T-helper 1 cell treated with Interleukin-12 subunit alpha and Interleukin-12 subunit beta and Interleukin-4 antibody, amounts not matched to agents 30 μg/mL and 1 μg/mL, for 36 hours (primary cell): ENCODE measurements at regions not wholly inside any gene's neighbourhood (a gene's known extent, or its start where the extent isn't known, plus 50 kb on each side); places are given as distances from the start of the nearest gene placed in this dataset.

Experiments used
- H3K27ac Mint-ChIP-seq: one replicate; pipeline ENCODE4 v1.8.0; 2021; ENCODE audit warnings: mild to moderate bottlenecking, mixed read lengths
- H3K27me3 Mint-ChIP-seq: one replicate; pipeline ENCODE4 v1.8.0; 2021; ENCODE audit warnings: low read depth, mixed read lengths
- H3K36me3 Mint-ChIP-seq: one replicate; pipeline ENCODE4 v1.8.0; 2021; ENCODE audit warnings: low read depth, mixed read lengths
- H3K4me1 Mint-ChIP-seq: one replicate; pipeline ENCODE4 v1.8.0; 2021; ENCODE audit warnings: low read depth, mixed read lengths
- H3K4me3 Mint-ChIP-seq: one replicate; pipeline ENCODE4 v1.8.0; 2021; ENCODE audit warnings: mild to moderate bottlenecking, moderate library complexity, mixed read lengths
- H3K9me3 Mint-ChIP-seq: one replicate; pipeline ENCODE4 v1.8.0; 2021; ENCODE audit warnings: mixed read lengths

DNA sequence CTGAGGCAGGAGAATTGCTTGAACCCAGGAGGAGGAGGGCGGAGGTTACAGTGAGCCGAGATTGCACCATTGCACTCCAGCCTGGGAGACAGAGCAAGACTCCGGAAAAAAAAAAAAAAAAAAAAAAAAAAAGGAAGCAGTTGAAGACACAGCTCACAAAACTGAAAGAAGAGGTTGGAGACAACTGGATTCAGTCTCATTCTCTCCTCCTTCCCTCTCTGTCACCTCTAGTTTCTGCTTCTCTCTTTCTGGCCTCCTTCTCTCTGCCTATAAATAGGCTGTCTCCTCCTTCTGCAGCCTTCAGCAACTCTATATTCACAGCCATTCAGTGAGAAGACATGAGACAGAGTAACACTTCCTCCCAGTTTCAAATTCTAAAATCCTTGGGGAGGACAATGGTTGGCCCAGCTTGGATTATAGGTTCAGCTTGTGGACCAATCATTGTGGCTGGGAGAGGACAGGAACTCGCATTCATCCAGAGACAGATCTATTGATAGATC, 125.6 kb upstream of the HABP2 start:
- Mint-ChIP-seq H3K36me3 (no peaks in the 10 kb centered on the region), H3K4me3 (no peak overlapping the region), H3K27me3 (peaks cover 9% of the 10 kb centered on the region), H3K9me3 (peaks cover 4% of the 10 kb centered on the region), H3K4me1 (no peaks in the 10 kb centered on the region), H3K27ac (no peak overlapping the region)

DNA sequence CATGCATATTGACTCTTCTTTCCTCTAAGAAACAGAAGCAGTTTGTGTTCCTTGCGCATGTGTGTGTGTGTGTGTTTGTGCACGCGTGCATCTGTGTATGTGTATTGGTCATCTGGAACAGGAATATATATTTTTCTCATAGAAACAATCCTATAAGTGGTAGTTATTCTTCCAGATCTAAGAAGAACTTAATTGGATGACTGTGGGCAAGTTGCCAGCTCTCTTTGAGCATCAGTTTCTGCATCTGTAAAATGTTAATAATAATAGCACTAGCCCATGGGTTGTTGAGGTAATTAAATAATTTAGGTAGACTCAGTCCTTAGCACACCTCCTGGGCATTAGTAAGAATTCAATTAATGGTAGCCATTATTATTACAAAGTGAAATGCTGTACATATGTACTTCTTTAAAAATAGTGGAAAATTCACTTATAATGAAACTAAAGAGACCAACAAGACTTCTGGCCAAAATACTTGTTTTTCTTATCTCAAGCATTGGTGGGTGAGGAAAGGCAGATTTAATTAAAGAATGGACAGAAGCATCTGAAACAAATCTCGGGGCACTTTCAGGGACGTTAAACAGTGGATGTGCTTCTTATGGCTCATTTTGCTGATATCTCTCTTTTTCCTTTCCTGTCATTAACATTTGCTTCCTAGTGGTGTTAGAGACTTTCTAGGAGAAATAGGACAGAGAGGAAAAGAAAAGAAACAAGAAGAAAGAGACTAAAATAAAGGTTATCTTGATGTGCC, 124.9 kb upstream of the HABP2 start:
- Mint-ChIP-seq H3K27me3 (peaks cover 9% of the 10 kb centered on the region), H3K36me3 (no peaks in the 10 kb centered on the region), H3K4me1 (no peaks in the 10 kb centered on the region), H3K9me3 (peaks cover 4% of the 10 kb centered on the region), H3K27ac (no peak overlapping the region), H3K4me3 (no peak overlapping the region)

DNA sequence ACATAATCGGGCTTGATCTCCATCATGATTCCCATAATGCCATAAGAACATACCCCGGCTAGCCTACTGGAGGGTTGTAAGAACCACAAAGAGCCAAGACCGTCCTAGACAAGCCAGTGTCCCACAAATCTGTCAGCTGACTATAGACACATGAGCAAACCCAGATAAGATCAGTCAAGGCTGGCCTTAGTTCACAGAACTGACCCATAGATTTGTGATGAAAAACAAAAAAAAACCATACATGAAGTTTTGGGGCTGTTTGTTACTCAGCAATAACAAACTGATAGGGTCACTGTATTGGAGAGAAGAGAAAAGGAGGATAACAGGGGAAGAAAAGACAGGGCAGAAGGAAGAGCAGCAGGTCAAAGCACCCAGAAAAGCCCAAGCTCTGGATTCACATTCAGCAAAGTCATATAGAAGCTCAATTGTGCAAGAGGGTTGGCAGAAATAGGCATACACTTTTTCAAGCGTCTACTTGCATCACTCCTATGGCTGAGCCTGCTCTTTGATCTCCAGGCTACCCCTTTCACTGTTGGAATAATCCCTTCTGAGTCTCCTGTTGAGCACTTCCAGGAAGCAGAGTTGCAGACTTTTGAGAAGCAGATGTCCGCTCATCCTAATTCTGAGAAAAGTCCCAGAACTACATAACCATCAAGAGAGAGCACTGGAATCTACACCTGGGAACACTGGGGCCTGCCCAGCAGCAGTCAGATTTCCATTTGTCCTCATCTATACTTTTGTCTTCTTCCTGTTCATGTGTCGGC, 122.0 kb upstream of the HABP2 start:
- H3K9me3 Mint-ChIP-seq = peaks cover 7% of the 10 kb centered on the region
- no peaks in the 10 kb centered on the region for H3K36me3 Mint-ChIP-seq
- H3K27ac Mint-ChIP-seq = no peak overlapping the region
- no peaks in the 10 kb centered on the region for H3K4me1 Mint-ChIP-seq
- no peak overlapping the region for H3K4me3 Mint-ChIP-seq
- H3K27me3 Mint-ChIP-seq = peaks cover 9% of the 10 kb centered on the region

DNA sequence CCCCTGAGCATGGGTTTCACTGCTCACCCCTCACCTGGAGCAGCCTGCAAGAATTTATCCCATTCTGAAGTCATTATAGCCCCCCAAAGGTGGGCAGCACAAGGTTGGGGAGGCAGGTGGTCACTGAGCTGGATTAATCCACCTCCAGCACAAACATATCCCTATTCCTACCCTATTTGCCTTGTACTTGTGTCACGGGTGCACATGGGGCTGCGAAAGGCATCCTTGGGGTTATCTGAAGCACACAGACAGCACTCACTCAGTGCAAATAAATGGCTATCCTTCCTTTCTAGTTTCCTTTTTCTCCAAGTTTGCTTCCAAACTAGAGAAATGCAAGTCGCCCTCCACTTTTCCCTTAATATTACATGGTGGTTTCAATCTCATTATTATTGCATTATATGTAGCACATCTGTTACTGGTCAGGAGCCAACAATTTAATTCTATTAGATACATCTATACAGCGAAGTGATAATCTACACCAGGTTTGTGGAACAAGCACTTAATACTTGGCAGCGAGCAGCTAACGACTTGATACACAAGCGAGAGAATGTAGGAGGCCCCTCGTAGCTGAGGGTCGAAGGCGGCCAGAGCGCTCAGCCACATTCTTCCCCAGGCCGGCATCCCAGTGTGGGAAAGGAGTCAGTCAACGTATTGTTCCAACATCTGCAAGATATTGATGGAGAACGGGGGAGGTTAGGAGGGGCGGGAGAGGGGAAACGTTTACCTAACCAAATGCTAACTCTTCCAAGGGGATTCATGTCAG, 121.3 kb upstream of the HABP2 start:
- no peak overlapping the region for H3K4me3 Mint-ChIP-seq
- peaks cover 7% of the 10 kb centered on the region for H3K9me3 Mint-ChIP-seq
- H3K36me3 Mint-ChIP-seq = no peaks in the 10 kb centered on the region
- peaks cover 9% of the 10 kb centered on the region for H3K27me3 Mint-ChIP-seq
- H3K27ac Mint-ChIP-seq = no peak overlapping the region
- no peaks in the 10 kb centered on the region for H3K4me1 Mint-ChIP-seq

DNA sequence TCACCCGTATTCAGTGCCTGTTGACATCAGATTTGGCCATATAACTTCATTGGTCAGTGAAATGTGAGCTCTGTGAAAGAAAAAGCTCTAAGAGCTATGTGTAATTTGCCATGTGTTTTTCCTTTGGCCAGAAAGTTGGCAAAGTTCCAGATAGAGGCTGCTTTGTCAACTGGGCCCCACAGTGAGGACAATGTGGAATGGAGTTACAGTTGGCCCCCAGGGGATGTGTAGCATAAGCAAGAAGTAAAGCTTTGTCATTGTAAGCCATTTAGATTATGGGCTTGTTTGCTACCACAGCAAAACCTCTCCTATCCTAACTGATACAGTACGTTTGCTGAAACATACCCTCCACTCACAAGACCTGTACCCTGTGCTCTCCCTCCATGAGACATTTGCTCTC, 119.1 kb upstream of the HABP2 start:
- peaks cover 9% of the 10 kb centered on the region for H3K27me3 Mint-ChIP-seq
- H3K36me3 Mint-ChIP-seq = no peaks in the 10 kb centered on the region
- H3K4me3 Mint-ChIP-seq = no peak overlapping the region
- H3K27ac Mint-ChIP-seq = no peak overlapping the region
- H3K4me1 Mint-ChIP-seq = no peaks in the 10 kb centered on the region
- peaks cover 7% of the 10 kb centered on the region for H3K9me3 Mint-ChIP-seq

DNA sequence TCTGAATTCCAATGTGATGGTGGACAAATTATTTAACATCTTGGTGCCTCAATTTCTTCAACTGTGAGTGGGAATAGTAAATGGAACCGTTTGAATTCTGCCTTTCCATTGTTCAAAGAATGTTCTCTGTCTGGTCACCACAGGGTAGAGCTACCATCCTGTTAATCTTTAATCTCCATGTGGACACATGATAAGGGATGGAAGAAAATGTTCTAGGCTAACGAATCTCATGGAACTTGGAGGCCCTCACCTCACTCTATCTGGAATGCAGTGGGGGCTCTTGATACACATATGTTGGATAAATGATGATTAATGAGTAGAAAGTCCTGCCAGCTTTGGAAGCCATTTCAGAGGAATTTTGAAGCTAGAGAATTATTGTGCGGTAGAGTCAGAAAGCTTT, 118.5 kb upstream of the HABP2 start:
- Mint-ChIP-seq H3K27me3 (peaks cover 9% of the 10 kb centered on the region), H3K27ac (no peak overlapping the region), H3K9me3 (peaks cover 7% of the 10 kb centered on the region), H3K4me1 (no peaks in the 10 kb centered on the region), H3K4me3 (no peak overlapping the region), H3K36me3 (no peaks in the 10 kb centered on the region)

DNA sequence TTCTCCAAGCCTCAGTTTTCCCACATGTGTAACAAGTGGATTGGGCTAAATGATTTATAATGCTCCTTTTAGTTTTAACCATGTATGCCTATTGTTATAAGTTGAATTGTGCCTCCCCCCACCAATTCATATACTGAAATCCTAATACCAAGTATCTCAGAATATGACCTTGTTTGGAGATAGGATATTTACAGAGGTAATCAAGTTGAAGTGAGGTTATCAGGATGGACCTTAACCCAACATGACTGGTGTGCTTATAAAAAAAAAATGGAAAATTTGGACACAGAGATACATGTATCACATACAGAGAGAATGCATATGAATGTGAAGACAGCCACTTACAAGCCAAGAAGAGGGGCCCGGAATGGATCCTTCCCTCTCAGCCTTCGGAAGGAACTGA, 117.9 kb upstream of the HABP2 start:
- Mint-ChIP-seq H3K36me3 (no peaks in the 10 kb centered on the region), H3K27ac (no peak overlapping the region), H3K27me3 (peaks cover 4% of the 10 kb centered on the region), H3K4me3 (no peak overlapping the region), H3K4me1 (no peaks in the 10 kb centered on the region), H3K9me3 (peaks cover 7% of the 10 kb centered on the region)

DNA sequence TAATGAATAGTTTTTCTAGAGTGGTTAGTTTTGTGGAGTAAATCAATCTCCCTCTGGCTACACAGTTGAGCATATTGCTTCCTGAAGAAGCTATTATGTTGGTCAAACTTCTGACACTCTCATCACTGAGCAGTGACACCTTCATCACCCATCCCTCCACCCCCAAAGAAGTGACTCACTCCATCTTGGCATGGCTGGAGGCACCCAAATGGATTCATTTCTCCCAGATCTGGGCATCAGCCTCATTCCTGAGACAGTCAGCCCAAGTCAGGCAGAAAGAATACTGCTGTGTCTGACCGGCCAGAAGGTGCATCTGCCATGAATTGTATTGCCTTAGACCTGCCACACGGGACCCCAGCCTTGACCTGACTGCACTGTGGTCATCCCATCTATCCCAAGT, 117.0 kb upstream of the HABP2 start:
- Mint-ChIP-seq H3K36me3 (no peaks in the 10 kb centered on the region), H3K4me3 (no peak overlapping the region), H3K9me3 (peaks cover 3% of the 10 kb centered on the region), H3K27me3 (peaks cover under 1% of the 10 kb centered on the region), H3K4me1 (no peaks in the 10 kb centered on the region), H3K27ac (no peak overlapping the region)

DNA sequence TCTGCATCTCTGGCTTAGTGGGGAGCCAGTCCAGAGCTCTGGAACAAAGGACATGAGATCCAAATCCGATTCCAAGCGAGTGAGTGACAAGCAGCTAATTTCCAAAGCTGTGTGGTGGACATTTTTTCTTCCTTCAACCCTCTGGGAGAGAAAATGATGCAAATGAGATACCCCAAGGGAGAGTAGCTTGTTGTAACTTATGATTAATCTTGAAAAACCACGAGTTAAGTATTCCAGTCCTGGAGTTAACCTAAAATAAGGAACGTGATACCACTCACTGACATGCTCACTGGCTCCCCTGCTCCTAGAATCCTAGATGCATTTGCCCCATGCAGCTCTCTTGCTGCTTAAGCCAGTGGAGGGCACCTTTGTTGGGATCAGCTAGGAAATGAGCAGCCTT, 116.0 kb upstream of the HABP2 start:
- Mint-ChIP-seq H3K9me3 (peaks cover 3% of the 10 kb centered on the region), H3K4me1 (no peaks in the 10 kb centered on the region)

DNA sequence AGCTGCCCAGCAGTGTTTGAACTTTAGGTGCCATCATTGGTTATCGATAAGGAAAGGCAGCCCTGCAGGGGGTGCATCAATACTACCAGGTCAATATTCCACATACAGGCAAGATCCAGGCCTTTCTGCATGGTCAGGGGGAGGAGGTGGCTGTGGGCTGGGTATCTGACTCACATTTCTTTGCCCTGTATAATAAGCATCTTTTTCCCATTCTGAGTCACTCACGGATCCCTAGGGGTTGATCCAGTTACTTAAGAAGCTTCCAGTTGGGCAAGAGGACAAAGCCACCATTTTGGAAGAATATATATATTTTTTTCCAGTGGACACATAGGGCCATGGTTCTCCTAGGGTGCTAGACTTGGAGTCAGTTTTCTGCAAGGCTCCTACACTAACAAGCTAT, 114.2 kb upstream of the HABP2 start:
- H3K27ac Mint-ChIP-seq = no peak overlapping the region
- no peaks in the 10 kb centered on the region for H3K36me3 Mint-ChIP-seq
- no peaks in the 10 kb centered on the region for H3K27me3 Mint-ChIP-seq
- H3K9me3 Mint-ChIP-seq = peaks cover 3% of the 10 kb centered on the region
- no peaks in the 10 kb centered on the region for H3K4me1 Mint-ChIP-seq
- H3K4me3 Mint-ChIP-seq = no peak overlapping the region

More for the DNA sequence above, 116.0 kb upstream of the HABP2 start:
- H3K36me3 Mint-ChIP-seq = no peaks in the 10 kb centered on the region
- no peaks in the 10 kb centered on the region for H3K27me3 Mint-ChIP-seq
- no peak overlapping the region for H3K27ac Mint-ChIP-seq
- no peak overlapping the region for H3K4me3 Mint-ChIP-seq

DNA sequence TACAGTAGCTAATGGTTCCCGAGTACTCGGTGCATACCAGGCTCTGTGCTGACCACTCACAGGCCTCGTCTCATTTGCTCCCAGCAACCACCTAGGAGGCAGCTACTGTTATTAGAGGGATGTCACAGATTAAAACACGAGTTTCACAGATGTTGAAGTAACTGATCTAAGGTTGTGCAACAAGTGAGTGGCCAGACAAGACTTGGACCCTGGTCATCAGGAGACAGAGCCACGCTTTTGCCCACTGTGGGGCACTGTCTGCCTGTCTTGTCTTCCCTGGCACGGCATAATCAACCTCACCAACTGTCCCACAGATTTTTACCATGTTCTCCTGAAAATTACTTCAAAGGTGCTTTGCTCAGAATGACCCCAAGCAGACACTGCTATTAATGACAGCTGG, 111.6 kb upstream of the HABP2 start:
- Mint-ChIP-seq H3K27ac (no peak overlapping the region), H3K36me3 (no peaks in the 10 kb centered on the region), H3K27me3 (no peaks in the 10 kb centered on the region), H3K4me3 (no peak overlapping the region), H3K9me3 (no peaks in the 10 kb centered on the region), H3K4me1 (no peaks in the 10 kb centered on the region)

DNA sequence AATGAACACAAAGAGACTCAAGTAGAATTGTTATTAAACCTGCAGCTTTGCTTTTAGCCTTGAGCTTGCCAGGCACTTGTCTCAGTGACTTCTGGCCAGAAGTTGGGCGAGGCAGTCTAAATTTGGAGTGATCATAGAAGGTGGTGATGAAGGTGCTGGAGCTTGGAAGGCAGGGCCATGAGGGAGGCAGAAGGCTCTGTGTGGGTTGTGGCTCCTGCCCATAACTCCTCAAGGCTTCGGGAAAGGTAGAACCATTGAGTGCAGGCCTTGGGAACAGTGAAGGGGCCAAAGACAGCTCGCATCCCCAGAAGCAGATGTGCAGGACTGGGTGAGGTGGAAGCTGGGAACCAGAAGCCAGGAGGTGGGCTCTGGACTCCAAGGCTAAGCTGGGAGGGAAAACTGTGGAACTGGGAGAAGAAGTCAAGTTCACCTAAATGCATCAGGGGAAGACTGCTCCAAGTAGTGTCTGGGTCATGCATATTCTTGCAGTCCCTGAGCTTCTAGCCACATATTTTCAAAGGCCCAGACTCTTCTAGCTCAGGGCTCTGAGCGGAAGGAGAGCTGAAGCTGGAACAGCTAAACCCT, 111.1 kb upstream of the HABP2 start:
- Mint-ChIP-seq H3K4me3 (no peak overlapping the region), H3K4me1 (no peaks in the 10 kb centered on the region), H3K27ac (no peak overlapping the region), H3K27me3 (no peaks in the 10 kb centered on the region), H3K36me3 (no peaks in the 10 kb centered on the region), H3K9me3 (no peaks in the 10 kb centered on the region)

DNA sequence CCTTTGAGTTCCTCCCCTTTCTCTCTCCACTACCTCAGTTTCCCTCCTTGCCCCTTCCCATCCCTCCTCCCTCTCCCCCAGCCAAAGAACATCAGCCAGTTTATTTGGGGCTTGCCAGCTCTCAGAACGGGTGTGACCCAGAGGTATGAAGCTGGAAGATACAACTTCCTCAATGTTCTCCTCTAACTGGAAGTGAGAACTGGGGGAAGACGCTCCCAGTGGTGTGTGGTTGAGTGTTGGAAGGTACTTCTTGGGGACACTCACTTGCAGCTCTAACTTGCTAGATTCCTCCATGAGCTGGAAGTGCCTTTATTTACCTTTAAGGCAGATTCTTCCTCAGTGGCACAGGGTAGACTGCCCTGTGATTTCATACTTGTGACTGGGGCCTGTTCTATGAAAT, 110.5 kb upstream of the HABP2 start:
- H3K27me3 Mint-ChIP-seq = no peaks in the 10 kb centered on the region

DNA sequence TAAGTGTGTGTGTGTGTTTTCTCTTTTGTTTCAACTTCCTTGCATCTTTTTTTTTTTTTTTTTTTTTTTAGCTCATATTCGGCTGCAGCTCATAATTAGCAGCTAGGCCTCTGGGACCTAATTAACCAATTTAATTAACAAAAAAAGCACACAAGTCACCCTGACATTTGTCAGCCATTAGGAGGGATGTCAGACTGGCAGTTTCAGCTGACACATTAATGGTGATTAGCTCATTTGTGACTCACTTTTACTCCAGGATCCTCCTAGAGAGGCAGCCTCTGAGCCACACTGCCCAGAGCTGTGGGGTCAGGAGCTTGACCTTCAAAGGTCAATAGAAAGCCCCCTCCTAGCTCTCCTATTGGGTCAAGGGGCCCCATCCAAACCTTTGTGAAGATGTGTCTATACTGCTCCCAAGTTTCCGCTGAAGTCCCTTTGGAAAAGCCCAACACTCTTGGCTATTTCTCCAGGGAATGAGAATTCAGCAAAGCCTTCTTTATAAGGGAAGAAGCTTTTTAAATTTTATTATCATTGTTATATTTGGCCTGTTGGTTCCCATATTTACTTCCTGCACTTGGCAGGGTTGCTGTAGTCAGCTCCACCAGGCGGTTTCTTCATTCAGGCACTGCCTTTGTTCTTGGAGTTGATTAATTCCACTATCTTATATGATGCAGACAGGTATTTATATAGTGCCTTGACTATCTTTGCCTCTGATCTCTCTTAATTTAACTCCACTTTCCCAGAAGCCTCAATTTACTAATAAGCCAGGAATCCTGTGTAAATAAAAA, 109.5 kb upstream of the HABP2 start:
- Mint-ChIP-seq H3K4me3 (no peak overlapping the region), H3K36me3 (no peaks in the 10 kb centered on the region), H3K4me1 (no peaks in the 10 kb centered on the region), H3K9me3 (no peaks in the 10 kb centered on the region), H3K27me3 (no peaks in the 10 kb centered on the region), H3K27ac (no peak overlapping the region)

More for the DNA sequence above, 110.5 kb upstream of the HABP2 start:
- Mint-ChIP-seq H3K27ac (no peak overlapping the region), H3K36me3 (no peaks in the 10 kb centered on the region), H3K4me3 (no peak overlapping the region), H3K4me1 (no peaks in the 10 kb centered on the region), H3K9me3 (no peaks in the 10 kb centered on the region)
